NCI-H774 (cell line): ENCODE measurements at regions not wholly inside any gene's neighbourhood (a gene's known extent, or its start where the extent isn't known, plus 50 kb on each side); places are given as distances from the start of the nearest gene placed in this dataset.

Source experiments
- DNase-seq: peaks from one replicate; lab custom pipeline; 2025; lab: John Stamatoyannopoulos, UW

GRCh38 chr11:11755871-11756270 is 85.9 kb upstream of the USP47 start:
- no peak for DNase-seq

- no peak for DNase-seq
These were observed 89.1 kb upstream of the USP47 start for GRCh38 chr11:11752679-11753078.

- no peak for DNase-seq
These were observed 91.5 kb upstream of the USP47 start for GRCh38 chr11:11750017-11750878.

GRCh38 chr11:11748706-11749365 is 92.9 kb upstream of the USP47 start:
- DNase-seq: no peak

GRCh38 chr11:11747570-11747969 is 94.2 kb upstream of the USP47 start:
- no peak for DNase-seq

GRCh38 chr11:11746449-11746848 is 95.3 kb upstream of the USP47 start:
- DNase-seq: no peak

GRCh38 chr11:11743216-11743615 is 98.6 kb upstream of the USP47 start:
- DNase-seq: no peak

- DNase-seq: no peak
These were observed 99.3 kb upstream of the USP47 start for GRCh38 chr11:11742486-11742885.

- DNase-seq: no peak
These were observed 100.9 kb upstream of the USP47 start for GRCh38 chr11:11740836-11741235.

- DNase-seq: no peak
These were observed 101.6 kb upstream of the USP47 start for GRCh38 chr11:11740073-11740702.

GRCh38 chr11:11738370-11738769 is 103.4 kb upstream of the USP47 start:
- DNase-seq: no peak

- DNase-seq: no peak
These were observed 106.2 kb upstream of the USP47 start for GRCh38 chr11:11735586-11735985.

GRCh38 chr11:11733246-11733747 is 108.5 kb upstream of the USP47 start:
- no peak for DNase-seq

GRCh38 chr11:11732116-11732515 is 109.7 kb upstream of the USP47 start:
- no peak for DNase-seq

GRCh38 chr11:11731311-11732083 is 109.7 kb upstream of the GALNT18 start:
- DNase-seq: peak; percentile 9

GRCh38 chr11:11728386-11728785 is 106.6 kb upstream of the GALNT18 start:
- DNase-seq: no peak

GRCh38 chr11:11725438-11725837 is 103.6 kb upstream of the GALNT18 start:
- no peak for DNase-seq

- DNase-seq: no peak
These were observed 103.2 kb upstream of the GALNT18 start for GRCh38 chr11:11724994-11725393.

- DNase-seq: no peak
These were observed 101.1 kb upstream of the GALNT18 start for GRCh38 chr11:11722861-11723260.

- DNase-seq: no peak
These were observed 100.4 kb upstream of the GALNT18 start for GRCh38 chr11:11722246-11722645.

GRCh38 chr11:11718511-11718910 is 96.7 kb upstream of the GALNT18 start:
- DNase-seq: no peak
